ENCODE measurements at regions not wholly inside any gene's neighbourhood (a gene's known extent, or its start where the extent isn't known, plus 50 kb on each side); places are given as distances from the start of the nearest gene placed in this dataset.

DNA sequence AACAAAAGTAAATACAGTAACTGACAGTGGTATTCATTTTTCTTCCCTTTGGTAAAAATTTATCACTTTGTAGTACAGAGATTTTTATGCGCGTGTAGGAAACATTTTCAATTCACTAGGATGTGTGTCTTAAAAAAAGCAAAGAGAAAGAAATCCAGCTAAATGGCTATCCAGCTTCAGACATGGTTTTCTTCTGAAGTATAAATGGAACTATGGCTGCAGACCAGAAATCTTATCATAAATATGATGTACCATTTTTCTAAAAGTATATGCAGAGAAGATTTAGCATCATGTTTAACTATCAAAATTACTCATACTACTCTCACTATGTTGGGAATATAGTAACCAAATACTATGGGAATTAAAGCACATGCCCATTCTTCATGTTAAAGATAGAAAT lies 328.4 kb upstream of the SMIM30 start:
- DNase-seq: no peak

- no peak for DNase-seq
Measured at GRCh38 chr7:113446391-113446790, 328.0 kb upstream of the SMIM30 start.

DNA sequence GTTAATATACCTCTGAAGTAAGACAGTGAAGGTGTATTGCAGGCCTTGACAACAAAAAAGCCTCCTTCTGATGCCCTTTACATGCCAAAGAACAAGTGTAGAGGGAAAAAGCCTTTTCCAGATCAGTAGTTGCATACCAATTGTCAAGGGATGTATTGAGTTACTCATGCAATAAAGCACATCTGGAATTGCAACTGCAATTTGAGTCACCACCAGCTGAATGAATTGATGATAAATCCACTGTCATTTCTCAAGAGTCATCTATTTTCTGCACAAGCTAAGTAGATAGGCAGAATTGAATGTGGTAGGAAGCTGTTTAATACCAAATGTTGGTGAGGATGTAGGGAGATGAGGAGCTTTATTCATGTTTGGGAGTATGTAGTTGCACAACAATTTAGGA lies 325.9 kb upstream of the SMIM30 start:
- no peak for DNase-seq

GRCh38 chr7:113440173-113440572 lies 321.8 kb upstream of the SMIM30 start:
- no peak for DNase-seq

DNA sequence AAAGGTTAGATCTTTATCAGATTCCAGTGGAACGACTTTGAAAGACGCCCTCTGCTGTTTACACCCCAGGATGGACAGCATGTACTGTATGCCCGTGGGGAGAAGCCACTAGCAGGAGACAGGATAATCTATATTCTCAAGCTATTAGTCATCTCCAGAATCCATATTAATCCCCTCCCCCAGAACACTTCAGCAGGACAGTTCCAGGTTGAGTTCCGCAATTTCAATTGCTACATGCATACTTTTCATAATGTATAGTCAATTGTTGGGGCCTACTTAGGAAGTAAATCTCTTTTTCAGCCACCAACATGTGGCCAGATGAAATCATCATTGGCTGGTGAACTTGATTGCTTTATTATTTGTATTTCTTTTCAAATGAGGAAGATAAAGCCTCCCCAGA lies 313.1 kb upstream of the SMIM30 start:
- DNase-seq: no peak

GRCh38 chr7:113424185-113424817 lies 305.9 kb upstream of the SMIM30 start:
- DNase-seq: no peak

GRCh38 chr7:113421696-113422330 lies 303.5 kb upstream of the SMIM30 start:
- peak; percentile 84 for DNase-seq

- DNase-seq: no peak
Measured at GRCh38 chr7:113414401-113415035, 296.2 kb upstream of the SMIM30 start.

- no peak for DNase-seq
Measured at GRCh38 chr7:113412410-113412809, 294.1 kb upstream of the SMIM30 start.

- no peak for DNase-seq
Measured at GRCh38 chr7:113410796-113411195, 292.4 kb upstream of the SMIM30 start.

DNA sequence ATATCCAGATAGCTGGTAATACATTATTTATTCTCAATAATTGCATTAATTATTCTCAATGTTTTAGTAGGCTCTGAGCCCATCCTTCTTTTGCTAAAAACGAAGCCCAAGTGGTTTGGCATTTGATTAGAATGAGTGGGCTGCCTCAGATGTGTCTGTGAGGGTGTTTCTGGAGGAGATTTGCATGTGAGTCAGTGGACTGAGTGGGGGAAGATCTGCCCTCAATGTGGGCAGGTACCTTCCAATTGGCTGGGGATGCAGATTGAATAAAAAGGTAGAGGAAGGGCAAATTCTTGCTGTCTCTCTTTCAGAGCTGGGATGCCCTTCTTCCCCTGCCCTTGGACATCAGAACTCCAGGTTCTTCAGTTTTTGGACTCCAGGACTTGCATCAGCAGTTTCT lies 290.6 kb upstream of the SMIM30 start:
- no peak for DNase-seq

DNA sequence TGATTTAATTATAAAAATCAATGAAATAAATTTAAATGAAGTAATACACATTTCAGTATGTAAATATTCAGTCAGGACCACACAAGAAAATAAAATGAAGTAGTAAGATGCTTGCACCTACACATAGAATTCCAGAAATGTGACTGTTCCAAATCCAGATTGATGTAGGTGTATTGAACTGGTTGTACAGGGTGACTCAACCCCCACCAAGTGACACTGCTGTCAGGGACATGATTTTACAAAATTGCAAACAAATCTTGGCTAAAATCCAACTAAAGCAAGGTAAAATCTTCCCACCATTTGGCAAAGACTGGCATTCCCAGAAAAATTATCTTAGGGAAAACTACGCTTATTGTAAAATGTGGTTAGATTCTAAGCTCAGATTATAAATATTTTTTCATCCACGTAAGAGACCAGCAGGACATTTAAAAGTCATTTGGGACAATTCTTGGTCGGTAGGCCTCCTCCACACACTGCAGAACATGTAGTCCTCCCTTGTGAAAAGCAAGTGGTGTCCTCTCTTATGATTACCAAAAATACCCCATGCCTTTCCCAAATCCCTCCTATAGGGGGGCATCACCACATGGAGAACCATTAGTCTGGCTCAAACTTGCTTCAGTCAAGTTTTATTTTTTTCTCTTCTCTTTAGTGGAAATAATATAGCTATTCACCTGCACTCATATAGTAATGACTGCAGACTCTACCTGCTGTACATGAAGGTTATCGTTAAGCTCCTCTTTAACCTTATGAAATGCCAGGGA lies 287.1 kb upstream of the SMIM30 start:
- DNase-seq: no peak

DNA sequence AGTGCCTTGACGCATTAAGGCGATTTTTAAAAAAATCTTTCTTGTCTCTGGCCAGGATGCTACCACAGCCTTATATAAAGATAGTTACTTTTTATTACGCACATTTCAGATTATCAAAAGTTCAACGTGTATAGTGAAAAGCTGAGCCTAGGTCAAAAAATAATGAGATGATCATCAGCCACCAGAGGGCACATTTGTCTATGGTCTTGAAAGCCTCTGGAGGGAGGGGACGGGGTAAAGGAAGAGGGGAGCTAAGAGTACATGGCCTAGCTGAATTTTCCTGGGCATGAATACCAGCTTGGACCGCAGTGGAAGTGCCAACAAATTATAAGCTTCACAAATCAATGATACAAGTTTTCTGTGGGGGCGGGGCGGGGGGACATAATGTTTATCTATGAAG lies 285.9 kb upstream of the SMIM30 start:
- no peak for DNase-seq

GRCh38 chr7:113402482-113402881 lies 284.1 kb upstream of the SMIM30 start:
- DNase-seq: no peak

GRCh38 chr7:113402005-113402404 lies 283.7 kb upstream of the SMIM30 start:
- no peak for DNase-seq

- DNase-seq: no peak
Measured at GRCh38 chr7:113394856-113395255, 276.5 kb upstream of the SMIM30 start.

- no peak for DNase-seq
Measured at GRCh38 chr7:113392841-113393540, 274.6 kb upstream of the SMIM30 start.

GRCh38 chr7:113392421-113392820 lies 274.1 kb upstream of the SMIM30 start:
- no peak for DNase-seq

DNA sequence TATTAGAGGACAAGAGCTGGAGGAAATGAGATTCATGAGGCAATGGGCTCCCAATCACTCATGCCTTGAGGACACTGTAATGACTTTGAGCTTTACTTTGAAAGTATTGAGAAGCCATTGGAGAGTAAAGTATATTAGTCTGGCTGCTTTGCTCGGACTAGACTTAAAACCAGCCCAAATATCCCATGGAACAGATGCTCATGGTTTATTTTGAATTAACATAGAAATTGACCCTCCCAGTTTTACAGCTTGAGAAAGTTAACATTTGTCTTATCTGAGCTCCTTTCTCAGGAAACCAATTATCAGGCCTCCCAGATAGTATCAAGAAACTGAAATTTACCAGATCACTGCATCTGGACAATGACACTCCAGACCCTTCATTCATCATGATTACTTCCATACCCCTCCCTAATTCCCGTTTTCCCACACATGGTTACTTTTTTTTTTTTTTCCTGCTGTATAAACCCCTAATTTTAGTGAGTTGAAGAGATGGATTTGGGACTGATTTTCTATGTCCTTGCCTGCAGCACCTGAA lies 270.8 kb upstream of the SMIM30 start:
- DNase-seq: no peak

GRCh38 chr7:113383638-113384037 lies 265.3 kb upstream of the SMIM30 start:
- no peak for DNase-seq

- DNase-seq: no peak
Measured at GRCh38 chr7:113379746-113380145, 261.4 kb upstream of the SMIM30 start.

- no peak for DNase-seq
Measured at GRCh38 chr7:113374955-113375354, 256.6 kb upstream of the SMIM30 start.

- no peak for DNase-seq
Measured at GRCh38 chr7:113373863-113374262, 255.5 kb upstream of the SMIM30 start.

Data from stimulated activated CD4-positive, alpha-beta T cell treated with anti-CD3 and anti-CD28 coated beads, Interleukin-4, amount 100 ng/mL, for 24 hours (primary cell).